GM19397 (cell line): ENCODE measurements at regions not wholly inside any gene's neighbourhood (a gene's known extent, or its start where the extent isn't known, plus 50 kb on each side); places are given as distances from the start of the nearest gene placed in this dataset.

Experiments
- ATAC-seq: cut with Tn5 transposase; IDR thresholded peaks from one replicate; pipeline ENCODE4 v1.9.1; 2021; ENCODE audit warnings: mild to moderate bottlenecking, moderate library complexity; ENCODE audit not compliant: unreplicated experiment

DNA sequence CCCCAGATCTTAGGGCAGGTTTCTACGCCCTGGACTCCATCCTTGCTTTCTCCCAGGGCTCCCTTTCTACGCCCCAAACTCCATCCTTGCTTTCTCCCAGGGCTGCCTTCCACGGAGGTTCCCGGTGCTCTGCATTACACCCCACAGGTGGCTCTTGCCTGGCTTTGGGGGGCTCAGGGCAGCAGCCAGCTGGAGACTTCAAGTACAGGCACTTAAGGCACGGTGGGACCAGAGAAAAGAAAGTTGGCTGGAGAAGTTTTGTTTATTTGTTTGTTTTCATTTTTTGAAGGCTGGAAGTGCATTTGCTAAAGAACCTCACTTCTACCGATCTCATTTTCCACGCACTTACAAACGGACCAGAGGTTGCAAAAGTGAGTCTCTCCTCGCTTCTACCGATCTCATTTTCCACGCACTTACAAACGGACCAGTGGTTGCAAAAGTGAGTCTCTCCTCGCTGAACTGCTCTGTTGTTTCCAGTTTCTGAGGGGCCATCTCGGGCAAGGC, 103.8 kb upstream of the MED13L start:
- no peak for ATAC-seq

DNA sequence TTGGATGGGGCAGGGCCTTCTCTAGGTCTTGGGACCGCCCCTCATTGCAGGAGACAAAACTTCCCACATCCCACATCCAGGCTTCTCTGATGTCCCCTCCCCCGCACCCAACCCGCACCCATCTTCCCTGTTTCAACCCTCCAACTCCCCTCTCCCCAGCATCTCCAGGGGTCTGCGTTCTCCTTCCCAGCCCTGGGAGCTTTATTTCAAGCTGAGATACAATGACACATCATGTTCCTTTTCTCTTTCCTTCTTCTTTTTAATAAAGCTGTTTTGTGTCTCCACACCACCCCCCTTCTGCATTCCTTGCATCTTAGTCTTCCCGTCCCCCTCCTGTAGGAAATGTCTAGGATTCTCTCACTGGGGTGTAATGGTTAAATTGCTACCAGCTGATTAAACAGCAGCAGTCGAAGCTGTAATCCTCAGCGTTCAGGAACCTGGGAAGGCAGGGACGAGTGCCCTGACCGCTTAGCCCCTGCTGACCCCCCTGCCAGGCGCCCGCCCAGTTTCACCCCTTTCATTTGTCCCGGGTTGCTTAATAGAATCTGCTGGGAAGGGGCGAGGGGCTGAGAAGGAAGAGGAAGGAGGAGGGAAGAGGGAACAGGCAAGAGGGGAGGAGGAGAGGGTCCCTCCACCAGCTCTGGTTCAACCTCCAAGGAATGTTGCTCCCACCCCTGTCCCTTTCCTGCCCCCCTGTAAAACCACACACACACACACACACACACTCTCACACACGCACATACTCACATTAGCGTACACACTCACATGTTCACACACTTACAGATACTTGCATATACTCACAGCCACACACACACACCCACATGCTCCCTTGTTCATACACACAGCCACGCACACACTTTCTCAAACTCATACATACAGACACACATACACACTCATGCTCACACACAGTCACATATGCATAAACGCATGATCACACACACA, 104.5 kb upstream of the MED13L start:
- no peak for ATAC-seq

DNA sequence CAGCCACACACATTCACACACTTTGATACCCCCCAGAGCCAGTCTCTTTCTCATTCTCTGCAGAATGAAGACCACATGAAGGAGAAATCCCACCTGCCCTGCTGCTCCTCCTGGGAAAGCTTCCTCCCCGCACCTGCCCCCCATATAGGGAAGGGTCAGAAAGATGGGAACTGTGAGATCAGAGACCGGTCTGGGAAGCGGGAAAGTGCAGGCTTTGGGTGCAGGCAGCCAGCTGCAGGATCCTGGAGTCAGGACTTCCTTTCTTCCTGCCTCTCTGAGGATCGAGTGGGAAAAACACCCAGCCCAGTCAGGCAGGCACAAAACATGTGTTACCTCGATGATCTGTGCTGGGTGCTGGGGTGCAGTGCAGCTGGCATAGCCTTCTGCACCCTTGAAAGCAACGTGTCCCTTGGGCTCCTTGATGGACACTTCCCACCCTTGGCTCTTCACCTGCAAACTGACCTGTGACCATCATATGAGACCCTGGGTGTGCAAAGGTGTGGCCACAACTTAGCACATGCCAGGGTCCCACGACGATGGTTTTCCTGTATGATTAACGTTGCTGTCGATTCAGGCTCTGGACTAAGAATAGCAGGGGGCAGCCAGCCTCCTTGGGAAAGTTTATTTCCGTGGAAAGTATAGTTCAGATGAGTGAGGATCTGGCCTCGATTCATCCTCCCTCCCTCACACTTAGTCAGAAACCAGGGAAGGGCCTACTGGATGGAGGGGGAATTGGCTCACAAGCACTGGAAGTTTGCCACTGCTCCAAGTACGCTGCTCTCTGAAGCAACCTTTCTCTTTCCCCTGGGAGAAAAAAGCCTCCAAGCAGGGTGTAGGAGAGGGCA, 105.4 kb upstream of the MED13L start:
- ATAC-seq: no peak

GRCh38 chr12:116384175-116384574, 106.7 kb upstream of the MED13L start:
- no peak for ATAC-seq

DNA sequence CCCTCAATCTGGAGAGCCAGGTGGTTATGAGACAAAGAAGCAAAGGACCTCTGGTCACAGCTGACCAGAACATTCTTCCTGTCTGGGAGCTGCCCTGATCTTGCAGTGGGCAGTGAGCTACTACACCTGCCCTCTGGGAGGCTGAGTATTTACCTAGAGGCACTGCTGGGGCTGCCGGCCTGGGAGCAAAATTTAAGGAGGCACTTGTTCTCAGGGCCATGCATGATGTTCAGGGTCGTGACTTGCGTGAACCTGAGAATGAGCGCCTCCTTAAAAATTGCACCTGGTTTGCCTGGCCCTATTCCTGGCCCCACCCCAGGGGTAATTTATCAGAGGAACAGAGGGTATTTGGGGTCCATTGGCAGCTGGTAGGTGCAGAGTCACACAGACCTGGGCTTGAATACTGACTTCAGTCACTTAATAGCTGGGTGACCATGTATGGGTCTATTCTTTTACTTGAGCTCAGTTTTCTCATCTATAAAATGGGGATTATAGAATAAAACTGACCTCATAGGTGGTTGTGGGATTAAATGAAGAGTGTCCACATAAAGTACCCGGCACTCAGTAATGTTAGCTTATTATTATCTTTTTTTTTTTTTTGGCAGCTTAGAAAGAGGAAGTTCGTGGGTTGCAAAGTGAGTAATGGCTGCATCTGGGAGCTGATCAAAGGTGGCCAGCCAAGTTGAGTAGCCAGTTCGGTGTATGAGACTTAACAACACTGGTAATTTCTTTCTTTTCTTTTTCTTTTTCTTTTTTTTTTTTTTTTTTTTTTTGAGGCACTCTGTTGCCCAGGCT, 107.4 kb upstream of the MED13L start:
- no peak for ATAC-seq

DNA sequence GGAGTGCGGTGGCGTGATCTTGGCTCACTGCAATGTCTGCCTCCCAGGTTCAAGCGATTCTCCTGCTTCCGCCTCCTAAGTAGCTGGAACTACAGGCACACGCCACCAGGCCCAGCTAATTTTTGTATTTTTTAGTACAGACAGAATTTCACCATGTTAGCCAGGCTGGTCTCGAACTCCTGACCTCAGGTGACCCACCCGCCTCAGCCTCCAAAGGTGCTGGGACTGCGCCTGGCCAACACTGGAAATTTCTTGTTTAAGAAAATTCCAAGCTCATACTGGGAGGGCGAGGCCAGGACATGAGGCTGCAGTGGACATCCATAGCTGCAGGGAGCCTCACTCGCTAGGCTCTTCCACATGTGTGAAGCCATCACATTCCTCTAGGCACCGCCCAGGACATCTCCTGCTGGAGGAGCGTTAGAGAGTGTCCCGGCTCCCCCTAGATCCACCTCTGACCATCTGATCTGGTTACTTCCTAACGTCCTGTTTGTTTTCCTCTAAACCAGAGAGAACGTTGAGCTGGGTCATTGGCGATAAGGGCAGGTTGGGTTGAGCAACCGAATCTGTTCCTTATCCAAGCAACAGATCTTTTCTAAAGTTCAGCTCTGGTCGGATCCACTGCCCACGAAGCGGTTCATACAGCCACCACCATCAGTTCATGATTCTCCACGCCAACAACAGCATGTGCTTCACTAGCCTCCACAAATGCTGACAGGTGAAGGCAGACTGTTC, 108.2 kb upstream of the MED13L start:
- ATAC-seq: no peak

GRCh38 chr12:116389326-116389725, 111.8 kb upstream of the MED13L start:
- ATAC-seq: no peak

- ATAC-seq: no peak
These were observed 112.5 kb upstream of the MED13L start for GRCh38 chr12:116389990-116390389.

GRCh38 chr12:116390401-116391335, 113.2 kb upstream of the MED13L start:
- no peak for ATAC-seq

DNA sequence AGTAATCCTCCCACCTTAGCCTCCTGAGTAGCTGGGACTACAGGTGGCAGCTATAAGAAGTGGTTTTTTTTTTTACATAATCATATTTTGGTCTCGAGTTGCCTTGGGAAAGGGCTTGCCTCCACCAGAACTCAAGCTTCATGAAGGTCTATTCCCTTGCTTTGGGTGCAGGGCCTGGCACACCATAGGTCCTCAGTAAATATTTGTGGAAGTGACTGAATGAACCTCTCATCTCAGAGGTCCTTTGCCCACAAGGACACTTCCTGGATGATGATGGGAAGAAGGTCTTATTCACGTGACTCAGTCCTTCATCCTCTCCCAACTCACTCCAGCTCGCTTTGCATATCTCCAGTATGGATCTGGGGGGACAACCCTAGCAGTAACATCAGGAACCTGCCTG, 114.0 kb upstream of the MED13L start:
- ATAC-seq: no peak

DNA sequence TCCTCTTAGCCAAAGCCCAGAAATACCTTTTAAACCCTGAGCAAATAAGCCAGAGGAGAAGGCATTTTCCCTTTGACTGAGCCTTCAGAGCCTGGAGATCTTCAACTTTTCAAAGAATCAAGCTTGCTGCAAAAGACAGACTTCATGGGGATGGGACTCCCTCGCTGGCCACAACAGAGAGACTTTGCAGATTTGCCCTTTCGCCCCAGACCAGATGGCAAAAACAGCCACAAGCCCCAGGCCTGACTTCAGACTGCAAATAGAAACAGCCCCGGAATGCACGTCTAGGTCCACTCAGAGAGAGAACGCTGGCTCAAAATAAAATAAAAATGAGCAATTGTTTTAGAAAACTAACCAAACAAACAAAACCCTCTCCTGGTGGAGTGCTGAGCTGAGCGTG, 114.6 kb upstream of the MED13L start:
- ATAC-seq: no peak

DNA sequence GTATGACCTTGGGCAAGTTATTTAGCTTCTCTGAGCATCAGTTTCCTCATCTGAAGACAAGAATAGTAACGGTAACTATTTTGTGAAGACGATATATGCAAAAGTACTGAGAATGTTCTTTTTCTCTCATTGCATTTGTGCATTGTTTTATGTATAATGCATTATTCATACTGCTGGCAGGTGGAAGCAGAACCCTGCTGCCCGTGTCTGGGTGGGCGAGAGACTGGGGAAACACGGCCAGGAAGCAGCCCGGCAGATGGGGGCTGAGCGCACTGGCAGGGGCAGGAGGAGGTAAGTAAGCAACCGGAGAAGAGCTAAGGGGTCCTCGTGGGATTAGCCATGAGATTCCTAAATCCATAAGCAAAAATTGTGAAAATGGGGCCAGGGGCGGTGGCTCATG, 115.8 kb upstream of the MED13L start:
- no peak for ATAC-seq

DNA sequence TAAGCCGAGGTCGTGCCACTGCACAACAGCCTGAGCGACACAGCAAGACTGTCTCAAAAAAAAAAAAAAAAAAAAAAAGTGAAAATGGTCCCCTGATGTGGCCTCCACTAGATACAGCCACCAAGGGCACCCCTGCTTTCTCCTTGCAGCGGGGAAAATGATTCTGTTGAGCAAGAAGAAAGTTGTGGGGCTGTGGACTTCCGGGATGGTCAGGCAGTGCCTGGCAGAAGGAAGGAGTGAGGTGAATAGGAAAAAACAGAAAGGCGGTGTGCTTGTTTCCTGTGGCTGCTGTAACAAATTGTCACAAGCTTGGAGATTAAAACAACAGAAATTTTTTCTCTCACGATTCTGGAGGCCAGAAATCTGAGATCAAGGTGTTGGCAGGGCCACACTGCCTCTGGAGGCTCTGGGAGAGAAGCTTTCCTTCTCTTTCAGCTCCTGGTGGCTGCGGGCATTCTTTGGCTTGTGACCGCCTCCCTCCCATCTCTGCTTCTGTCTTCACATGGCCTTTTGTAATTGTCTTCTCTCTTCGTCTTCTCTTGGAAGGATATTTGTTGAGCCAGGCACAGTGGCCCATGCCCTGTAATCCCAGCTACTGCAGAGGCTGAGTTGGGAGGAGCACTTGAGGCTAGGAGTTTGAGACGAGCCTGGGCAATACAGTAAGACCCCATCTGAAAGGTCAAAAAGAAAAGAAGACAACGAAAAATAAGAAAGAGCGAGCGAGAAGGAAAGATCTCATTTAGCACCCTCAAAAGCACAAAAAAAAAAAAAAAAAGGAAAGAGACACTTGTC, 116.6 kb upstream of the MED13L start:
- no peak for ATAC-seq

DNA sequence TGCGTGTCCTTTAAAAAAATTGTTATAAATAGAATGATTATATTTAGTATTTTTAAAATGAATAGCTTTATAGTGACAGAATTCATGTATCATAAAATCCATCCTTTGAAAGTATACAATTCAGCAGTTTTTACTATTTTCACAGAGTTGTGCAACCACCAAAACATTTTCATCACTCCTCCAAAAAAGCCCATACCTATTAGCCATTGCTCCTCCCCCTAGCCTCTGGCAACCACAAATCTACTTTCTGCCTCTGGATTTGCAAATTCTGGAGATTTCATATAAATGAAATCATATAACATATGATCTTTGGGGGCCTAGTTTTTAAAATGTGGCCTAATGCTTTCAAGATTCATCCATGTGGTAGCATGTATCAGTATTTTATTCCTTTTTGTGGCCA, 117.9 kb upstream of the MED13L start:
- no peak for ATAC-seq

- no peak for ATAC-seq
These were observed 119.7 kb upstream of the MED13L start for GRCh38 chr12:116397148-116397547.

DNA sequence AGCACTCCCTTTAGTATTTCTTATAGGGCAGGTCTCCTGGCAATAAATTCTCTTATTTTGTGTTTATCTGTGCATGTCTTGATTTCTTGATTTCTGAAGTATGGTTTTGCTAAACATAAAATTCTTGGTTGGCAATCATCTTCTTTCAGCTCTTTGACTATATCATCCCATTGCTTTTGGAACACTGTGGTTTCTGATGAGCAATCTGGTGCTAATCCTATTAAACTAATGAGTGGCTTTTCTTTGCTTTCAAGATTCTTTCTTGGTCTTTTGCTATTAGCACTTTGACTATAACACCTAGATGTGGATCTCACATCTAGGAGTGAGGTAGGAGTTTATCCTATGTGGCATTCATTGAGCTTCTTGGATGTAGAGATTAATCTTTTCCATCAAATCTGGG, 120.7 kb upstream of the MED13L start:
- ATAC-seq: no peak

DNA sequence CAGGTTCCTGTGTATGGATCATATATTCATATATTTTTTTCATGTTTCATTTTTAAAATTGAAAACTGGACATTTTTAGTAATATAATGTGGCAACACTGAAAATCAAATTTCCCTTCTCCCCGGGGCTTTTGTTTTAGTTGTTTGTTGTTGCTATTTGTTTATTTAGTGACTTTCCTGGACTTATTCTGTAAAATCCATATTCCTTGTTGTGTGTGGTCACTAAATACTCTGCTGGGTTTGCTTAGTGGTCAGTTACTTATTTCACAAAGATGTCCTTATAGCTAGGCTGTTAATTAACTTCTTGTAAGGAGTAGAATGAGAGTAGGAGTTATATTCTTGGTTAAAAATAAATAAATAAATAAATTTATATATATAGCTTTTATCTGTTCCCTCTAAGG, 121.6 kb upstream of the MED13L start:
- ATAC-seq: no peak

DNA sequence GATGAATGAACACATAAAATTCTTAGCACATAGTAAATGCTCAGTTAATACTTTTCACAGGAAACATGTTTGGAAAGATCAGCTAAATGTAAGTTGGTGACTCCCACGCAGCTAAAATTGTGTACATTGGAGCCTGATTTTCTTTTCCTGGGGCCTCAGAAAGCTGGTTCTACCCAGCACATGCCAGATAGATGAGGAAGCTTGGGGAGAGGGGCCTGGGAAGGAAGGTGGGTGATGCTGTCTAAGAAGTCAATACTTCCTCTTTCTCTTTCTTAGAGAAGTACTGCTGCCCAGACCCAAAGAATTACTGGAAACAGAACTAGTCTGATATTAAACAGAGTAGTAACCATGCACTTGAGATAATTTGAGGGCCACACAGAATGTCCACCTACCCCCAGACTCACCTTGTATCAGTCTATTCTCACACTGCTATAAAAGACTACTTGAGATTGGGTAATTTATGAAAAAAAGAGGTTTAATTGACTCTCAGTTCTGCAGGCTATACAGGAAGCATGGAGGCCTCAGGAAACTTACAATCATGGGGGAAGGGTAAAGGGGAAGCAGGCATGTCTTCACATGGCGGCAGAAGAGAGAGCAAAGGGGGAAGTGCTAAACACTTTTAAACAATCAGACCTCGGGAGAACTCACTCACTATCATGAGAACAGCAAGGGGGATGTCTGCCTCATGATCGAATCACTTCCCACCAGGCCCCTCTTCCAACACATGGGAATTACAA, 123.3 kb upstream of the MED13L start:
- no peak for ATAC-seq
